Gastroesophageal sphincter (tissue), 3 donors: ENCODE measurements at regions not wholly inside any gene's neighbourhood (a gene's known extent, or its start where the extent isn't known, plus 50 kb on each side); places are given as distances from the start of the nearest gene placed in this dataset.

Source experiments
- POLR2A ChIP-seq, 2 donors: fragments of 450-650 bp; IDR thresholded peaks; one replicate each; pipeline ENCODE4 v1.6.1; 2017; ENCODE audit warnings: antibody characterized with exemption in 2 of 2, mild to moderate bottlenecking in 2 of 2, moderate library complexity in 1 of 2
- TF ChIP-seq, protein P1 (sequence below), 4 experiments: fragments of 200-600 bp in 2 of 4; fragments of 450-650 bp in 2 of 4; sonication (generic) in 1 of 4; IDR thresholded peaks; one replicate each; pipeline ENCODE4 v1.5.1; 2017 to 2019; ENCODE audit warnings: antibody characterized with exemption in 4 of 4, mild to moderate bottlenecking in 2 of 4, moderate library complexity in 2 of 4

- no peak for TF ChIP-seq POLR2A (IDR thresholded peaks at IDR 0.05)
- TF ChIP-seq, protein P1, sequence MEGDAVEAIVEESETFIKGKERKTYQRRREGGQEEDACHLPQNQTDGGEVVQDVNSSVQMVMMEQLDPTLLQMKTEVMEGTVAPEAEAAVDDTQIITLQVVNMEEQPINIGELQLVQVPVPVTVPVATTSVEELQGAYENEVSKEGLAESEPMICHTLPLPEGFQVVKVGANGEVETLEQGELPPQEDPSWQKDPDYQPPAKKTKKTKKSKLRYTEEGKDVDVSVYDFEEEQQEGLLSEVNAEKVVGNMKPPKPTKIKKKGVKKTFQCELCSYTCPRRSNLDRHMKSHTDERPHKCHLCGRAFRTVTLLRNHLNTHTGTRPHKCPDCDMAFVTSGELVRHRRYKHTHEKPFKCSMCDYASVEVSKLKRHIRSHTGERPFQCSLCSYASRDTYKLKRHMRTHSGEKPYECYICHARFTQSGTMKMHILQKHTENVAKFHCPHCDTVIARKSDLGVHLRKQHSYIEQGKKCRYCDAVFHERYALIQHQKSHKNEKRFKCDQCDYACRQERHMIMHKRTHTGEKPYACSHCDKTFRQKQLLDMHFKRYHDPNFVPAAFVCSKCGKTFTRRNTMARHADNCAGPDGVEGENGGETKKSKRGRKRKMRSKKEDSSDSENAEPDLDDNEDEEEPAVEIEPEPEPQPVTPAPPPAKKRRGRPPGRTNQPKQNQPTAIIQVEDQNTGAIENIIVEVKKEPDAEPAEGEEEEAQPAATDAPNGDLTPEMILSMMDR (IDR thresholded peaks at IDR 0.05): no peak
Observed at GRCh38 chr21:36544545-36544944, 64.6 kb upstream of the CLDN14 start.
